ENCODE measurements at regions not wholly inside any gene's neighbourhood (a gene's known extent, or its start where the extent isn't known, plus 50 kb on each side); places are given as distances from the start of the nearest gene placed in this dataset.

DNA sequence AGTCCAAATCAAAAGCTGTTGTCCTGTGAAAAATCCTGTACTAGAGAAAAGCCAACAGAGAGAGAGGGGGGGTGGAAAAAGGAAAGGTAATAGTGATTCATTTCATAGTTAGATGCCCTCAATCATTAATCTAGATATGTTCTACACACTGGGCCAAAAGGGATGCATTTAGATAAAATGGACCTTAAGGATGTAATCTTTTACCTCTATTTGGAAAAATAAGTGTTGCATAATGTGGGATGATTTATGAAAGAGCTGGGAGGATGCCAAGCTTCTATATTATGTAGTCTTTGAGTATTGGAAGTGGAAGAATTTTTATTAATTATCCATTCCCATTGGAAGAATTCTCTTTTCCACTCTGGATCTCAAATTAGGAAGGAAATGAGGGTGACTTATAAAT lies 480.5 kb upstream of the ZEB2 start:
- TF ChIP-seq CTCF (IDR thresholded peaks at IDR 0.05; ENCODE audit: unreplicated experiment in 3 of 3) = no peak
- H3K27me3 Mint-ChIP-seq (ENCODE audit: low read depth) = no peaks in the 10 kb centered on the region
- H3K4me1 Mint-ChIP-seq = peaks cover 10% of the 10 kb centered on the region
- H3K9me3 Mint-ChIP-seq = no peaks in the 10 kb centered on the region
- H3K27ac Mint-ChIP-seq = peak overlapping the region in 1 of 3 experiments; percentile 58
- no peaks in the 10 kb centered on the region for H3K36me3 Mint-ChIP-seq (ENCODE audit: low read depth)
- H3K4me3 Mint-ChIP-seq = no peak overlapping the region

- H3K4me3 Mint-ChIP-seq = no peak overlapping the region
- H3K27me3 Mint-ChIP-seq (ENCODE audit: low read depth) = no peaks in the 10 kb centered on the region
- peak overlapping the region in 1 of 3 experiments; percentile 58 for H3K27ac Mint-ChIP-seq
- no peak for TF ChIP-seq CTCF (IDR thresholded peaks at IDR 0.05; ENCODE audit: unreplicated experiment in 3 of 3)
- H3K9me3 Mint-ChIP-seq = no peaks in the 10 kb centered on the region
- no peaks in the 10 kb centered on the region for H3K36me3 Mint-ChIP-seq (ENCODE audit: low read depth)
- peaks cover 10% of the 10 kb centered on the region for H3K4me1 Mint-ChIP-seq
These were observed 480.0 kb upstream of the ZEB2 start for GRCh38 chr2:144999936-145000335.

DNA sequence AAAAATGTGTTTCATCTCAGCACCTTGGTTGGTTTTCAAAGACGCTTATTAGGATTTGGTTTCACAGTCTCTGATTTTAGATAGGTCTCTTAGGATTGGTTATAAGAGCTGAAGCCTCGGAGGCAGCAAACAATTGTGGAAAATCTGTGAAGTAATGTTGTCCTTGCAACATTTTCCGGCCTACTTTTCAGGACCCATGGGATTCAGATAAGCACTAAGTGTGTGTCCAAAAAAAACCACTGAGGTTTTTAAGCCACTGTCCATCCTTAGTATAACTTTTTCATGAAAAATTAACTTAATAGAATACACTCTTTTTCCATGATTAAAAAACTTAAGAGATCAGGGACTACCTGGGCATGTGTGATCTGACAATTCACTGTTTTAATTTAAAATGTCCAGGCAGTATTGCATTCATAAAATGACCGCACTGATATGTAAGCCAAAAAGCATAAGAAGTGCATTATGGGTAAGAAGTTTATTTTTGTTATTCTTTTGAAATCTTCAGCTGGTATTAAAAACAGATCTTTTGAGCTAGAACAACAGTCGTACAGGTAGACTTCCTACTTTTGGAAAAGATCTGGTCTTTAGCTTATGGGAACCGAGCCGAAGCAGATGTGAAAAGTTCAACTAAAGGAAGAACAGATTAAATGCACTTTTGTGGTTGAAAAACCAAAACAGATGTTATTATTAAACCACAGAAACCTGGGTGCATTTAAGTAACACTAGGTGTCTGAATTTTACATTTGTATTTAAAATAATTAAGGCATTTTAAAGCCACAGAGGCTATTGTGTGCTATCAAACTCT lies 479.4 kb upstream of the ZEB2 start:
- Mint-ChIP-seq H3K4me3 (no peak overlapping the region), H3K27me3 (ENCODE audit: low read depth) (no peaks in the 10 kb centered on the region)
- no peak for TF ChIP-seq CTCF (IDR thresholded peaks at IDR 0.05; ENCODE audit: unreplicated experiment in 3 of 3)

DNA sequence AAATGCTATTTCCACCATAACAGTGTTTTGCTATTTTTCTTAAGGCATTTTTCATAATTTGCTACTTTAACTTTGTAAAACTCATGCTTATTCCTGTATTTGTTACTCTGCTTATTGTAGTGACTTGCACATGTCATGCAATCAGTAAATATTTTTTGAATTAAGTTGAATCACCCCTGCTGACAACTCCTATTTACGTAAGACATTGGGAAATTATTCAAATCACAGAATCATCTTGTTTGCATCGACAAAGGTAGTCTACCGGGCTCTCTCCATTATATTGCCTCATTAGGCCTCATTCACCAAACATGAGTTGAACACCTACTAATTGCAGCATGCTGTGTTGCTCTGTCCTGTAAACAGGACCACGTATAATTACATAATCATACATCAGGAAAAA lies 478.5 kb upstream of the ZEB2 start:
- no peak for TF ChIP-seq CTCF (IDR thresholded peaks at IDR 0.05; ENCODE audit: unreplicated experiment in 3 of 3)
- Mint-ChIP-seq H3K36me3 (ENCODE audit: low read depth) (no peaks in the 10 kb centered on the region), H3K4me3 (no peak overlapping the region), H3K9me3 (no peaks in the 10 kb centered on the region), H3K27me3 (ENCODE audit: low read depth) (no peaks in the 10 kb centered on the region), H3K4me1 (peaks cover 10% of the 10 kb centered on the region), H3K27ac (no peak overlapping the region)

More for the DNA sequence above, 479.4 kb upstream of the ZEB2 start:
- Mint-ChIP-seq H3K9me3 (no peaks in the 10 kb centered on the region), H3K4me1 (peaks cover 10% of the 10 kb centered on the region), H3K27ac (peak overlapping the region in 1 of 3 experiments; percentile 58), H3K36me3 (ENCODE audit: low read depth) (no peaks in the 10 kb centered on the region)

DNA sequence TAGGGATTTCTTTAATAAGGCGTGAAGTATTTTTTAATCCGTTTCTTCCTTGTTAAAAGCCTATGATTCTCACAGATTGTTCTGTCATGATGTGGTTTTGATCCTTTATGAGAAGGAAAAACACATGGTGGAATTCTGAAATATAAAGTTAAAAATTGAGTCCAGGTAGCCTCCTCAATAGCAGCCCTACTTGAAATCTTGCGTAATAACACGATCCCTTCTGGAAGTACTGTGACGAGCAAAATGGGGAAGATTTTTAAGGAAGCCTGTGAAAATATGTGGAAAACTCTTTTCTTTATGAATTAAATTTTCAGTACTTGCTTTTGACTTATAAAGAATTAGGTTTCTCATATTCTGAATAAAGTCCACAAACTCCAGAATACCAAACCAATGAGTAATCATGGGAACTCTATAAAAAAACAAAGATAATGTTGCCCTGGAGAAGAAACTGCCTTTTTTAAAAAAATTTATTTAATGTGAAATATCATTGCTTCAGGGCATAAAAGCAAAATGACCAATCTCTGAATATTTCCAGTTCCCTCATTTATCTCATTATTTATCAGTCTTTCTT lies 476.4 kb upstream of the ZEB2 start:
- no peak for TF ChIP-seq CTCF (IDR thresholded peaks at IDR 0.05; ENCODE audit: unreplicated experiment in 3 of 3)
- Mint-ChIP-seq H3K27me3 (ENCODE audit: low read depth) (peaks cover 5% of the 10 kb centered on the region), H3K4me1 (peaks cover 10% of the 10 kb centered on the region), H3K4me3 (no peak overlapping the region), H3K36me3 (ENCODE audit: low read depth) (no peaks in the 10 kb centered on the region), H3K9me3 (peaks cover 3% of the 10 kb centered on the region), H3K27ac (no peak overlapping the region)

GRCh38 chr2:144995482-144995881 lies 475.6 kb upstream of the ZEB2 start:
- peaks cover 7% of the 10 kb centered on the region for H3K4me1 Mint-ChIP-seq
- no peak overlapping the region for H3K4me3 Mint-ChIP-seq
- H3K27me3 Mint-ChIP-seq (ENCODE audit: low read depth) = peaks cover 5% of the 10 kb centered on the region

More at GRCh38 chr2:144995482-144995881, 475.6 kb upstream of the ZEB2 start:
- H3K36me3 Mint-ChIP-seq (ENCODE audit: low read depth) = no peaks in the 10 kb centered on the region
- H3K27ac Mint-ChIP-seq = no peak overlapping the region
- TF ChIP-seq CTCF (IDR thresholded peaks at IDR 0.05; ENCODE audit: unreplicated experiment in 3 of 3) = no peak
- H3K9me3 Mint-ChIP-seq = peaks cover 3% of the 10 kb centered on the region
